ENCODE measurements at regions not wholly inside any gene's neighbourhood (a gene's known extent, or its start where the extent isn't known, plus 50 kb on each side); places are given as distances from the start of the nearest gene placed in this dataset.
"Not testable (repeated sequence)": the region's sequence is repeated elsewhere in the genome, so short reads cannot be mapped to it uniquely, and the experiment has no call there.

GRCh38 chr4:141548791-141549190, 87.6 kb upstream of the IL15 start:
- H3K36me3 Mint-ChIP-seq (ENCODE audit: low read depth), result no peaks in the 10 kb centered on the region
- CTCF ChIA-PET, result no interaction called here
- no peaks in the 10 kb centered on the region for H3K4me1 Mint-ChIP-seq
- no peak for DNase-seq
- no peak overlapping the region for H3K4me3 Mint-ChIP-seq
- no peaks in the 10 kb centered on the region for H3K27me3 Mint-ChIP-seq
- H3K27ac Mint-ChIP-seq, result no peak overlapping the region
- POLR2A ChIA-PET, result no interaction called here
- peaks cover 5% of the 10 kb centered on the region for H3K9me3 Mint-ChIP-seq

GRCh38 chr4:141560056-141560455, 76.3 kb upstream of the IL15 start:
- no peak overlapping the region for H3K4me3 Mint-ChIP-seq
- no peaks in the 10 kb centered on the region for H3K4me1 Mint-ChIP-seq
- H3K9me3 Mint-ChIP-seq, result no peaks in the 10 kb centered on the region
- H3K27ac Mint-ChIP-seq, result no peak overlapping the region
- peaks cover 7% of the 10 kb centered on the region for H3K27me3 Mint-ChIP-seq
- DNase-seq, result no peak
- ChIA-PET CTCF (no interaction called here), POLR2A (no interaction called here)
- H3K36me3 Mint-ChIP-seq (ENCODE audit: low read depth), result no peaks in the 10 kb centered on the region

GRCh38 chr4:141562649-141563048, 73.7 kb upstream of the IL15 start:
- no peak for DNase-seq
- Mint-ChIP-seq H3K27ac (no peak overlapping the region), H3K27me3 (peaks cover 7% of the 10 kb centered on the region), H3K36me3 (ENCODE audit: low read depth) (no peaks in the 10 kb centered on the region), H3K4me3 (no peak overlapping the region), H3K4me1 (no peaks in the 10 kb centered on the region), H3K9me3 (no peaks in the 10 kb centered on the region)
- ChIA-PET POLR2A (no interaction called here), CTCF (no interaction called here)

DNA sequence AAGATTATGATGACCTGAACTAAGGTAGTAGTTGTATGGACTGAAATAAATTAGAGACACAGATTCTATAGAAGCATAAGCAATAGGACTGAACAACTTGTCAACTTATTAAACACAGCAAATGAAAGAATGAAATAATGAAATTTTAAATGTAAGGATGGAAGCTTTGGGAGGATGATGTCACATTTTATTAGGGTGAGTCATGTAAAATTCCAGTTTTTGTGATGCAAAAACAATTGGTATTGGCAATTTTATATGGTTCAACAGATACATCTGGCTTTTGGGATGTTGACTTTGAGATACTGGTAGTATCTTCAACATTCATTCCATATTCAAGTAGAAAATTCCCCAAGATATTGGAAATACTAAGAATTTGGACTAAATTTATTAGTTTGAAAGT, 72.7 kb upstream of the IL15 start:
- Mint-ChIP-seq H3K27me3 (peaks cover 6% of the 10 kb centered on the region), H3K4me1 (no peaks in the 10 kb centered on the region), H3K4me3 (no peak overlapping the region), H3K9me3 (no peaks in the 10 kb centered on the region), H3K36me3 (ENCODE audit: low read depth) (no peaks in the 10 kb centered on the region), H3K27ac (no peak overlapping the region)
- DNase-seq, result no peak
- POLR2A ChIA-PET, result no interaction called here
- CTCF ChIA-PET, result no interaction called here

DNA sequence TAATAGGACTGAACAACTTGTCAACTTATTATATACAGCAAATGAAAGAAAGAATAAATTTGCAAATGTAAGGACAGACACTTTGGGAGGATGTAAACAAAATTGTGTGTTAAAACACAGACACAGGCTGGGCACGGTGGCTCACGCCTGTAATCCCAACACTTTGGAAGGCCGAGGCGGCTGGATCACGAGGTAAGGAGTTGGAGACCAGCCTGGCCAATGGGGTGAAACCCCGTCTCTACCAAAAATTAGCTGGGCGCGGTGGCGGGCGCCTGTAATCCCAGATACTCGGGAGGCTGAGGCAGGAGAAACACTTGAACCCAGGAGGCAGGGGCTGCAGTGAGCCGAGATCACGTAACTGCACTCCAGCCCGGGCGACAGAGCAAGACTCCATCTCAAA, 71.4 kb upstream of the IL15 start:
- H3K27ac Mint-ChIP-seq; H3K27me3 Mint-ChIP-seq; CTCF ChIA-PET; H3K36me3 Mint-ChIP-seq (ENCODE audit: low read depth); H3K9me3 Mint-ChIP-seq; H3K4me3 Mint-ChIP-seq; DNase-seq; POLR2A ChIA-PET; H3K4me1 Mint-ChIP-seq: not testable (repeated sequence)

DNA sequence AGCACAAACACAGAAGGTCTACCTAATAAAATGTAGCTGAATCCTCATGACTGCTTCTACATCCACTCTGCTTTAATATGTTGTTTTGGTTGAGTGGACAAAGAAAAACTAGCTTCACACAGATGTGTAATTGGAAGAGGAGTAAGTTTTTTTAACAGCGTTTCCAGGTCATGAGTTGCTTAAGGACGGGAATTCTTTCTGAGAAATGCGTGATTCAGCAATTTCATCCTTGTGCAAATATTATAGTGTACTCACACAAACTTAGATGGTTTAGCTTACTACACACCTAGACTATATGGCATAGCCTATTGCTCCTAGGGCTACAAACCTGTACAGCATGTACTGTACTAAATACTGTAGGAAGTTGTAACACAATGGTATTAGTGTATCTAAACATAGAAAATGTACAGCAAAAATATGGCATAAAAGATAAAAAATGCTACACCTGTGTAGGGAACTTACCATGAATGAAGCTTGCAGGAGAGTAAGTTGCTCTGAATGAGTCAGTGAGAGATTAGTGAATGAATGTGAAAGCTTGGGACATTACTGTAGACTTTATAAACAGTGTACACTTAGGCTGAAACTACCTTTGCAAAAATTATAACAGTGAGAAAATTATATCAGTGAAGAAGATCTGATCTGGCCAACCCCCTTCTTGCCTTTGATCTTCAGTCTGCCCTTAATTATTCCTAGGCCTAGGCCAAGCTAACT, 70.8 kb upstream of the IL15 start:
- H3K27ac Mint-ChIP-seq, result no peak overlapping the region
- no peaks in the 10 kb centered on the region for H3K4me1 Mint-ChIP-seq
- peaks cover 2% of the 10 kb centered on the region for H3K27me3 Mint-ChIP-seq
- no peak overlapping the region for H3K4me3 Mint-ChIP-seq
- DNase-seq, result no peak
- H3K9me3 Mint-ChIP-seq, result no peaks in the 10 kb centered on the region
- H3K36me3 Mint-ChIP-seq (ENCODE audit: low read depth), result no peaks in the 10 kb centered on the region
- POLR2A ChIA-PET, result no interaction called here
- CTCF ChIA-PET, result no interaction called here

GRCh38 chr4:141567326-141567915, 69.0 kb upstream of the IL15 start:
- Mint-ChIP-seq H3K4me1 (no peaks in the 10 kb centered on the region), H3K36me3 (ENCODE audit: low read depth) (no peaks in the 10 kb centered on the region), H3K27ac (no peak overlapping the region), H3K4me3 (no peak overlapping the region), H3K9me3 (no peaks in the 10 kb centered on the region), H3K27me3 (peaks cover 2% of the 10 kb centered on the region)
- no peak for DNase-seq
- CTCF ChIA-PET, result no interaction called here
- POLR2A ChIA-PET, result no interaction called here

- no peak for DNase-seq
- H3K36me3 Mint-ChIP-seq (ENCODE audit: low read depth), result no peaks in the 10 kb centered on the region
- no peaks in the 10 kb centered on the region for H3K27me3 Mint-ChIP-seq
- ChIA-PET POLR2A (no interaction called here), CTCF (no interaction called here)
- H3K4me3 Mint-ChIP-seq, result no peak overlapping the region
- no peaks in the 10 kb centered on the region for H3K9me3 Mint-ChIP-seq
- no peak overlapping the region for H3K27ac Mint-ChIP-seq
- H3K4me1 Mint-ChIP-seq, result no peaks in the 10 kb centered on the region
These were observed 67.2 kb upstream of the IL15 start for GRCh38 chr4:141569141-141569540.

DNA sequence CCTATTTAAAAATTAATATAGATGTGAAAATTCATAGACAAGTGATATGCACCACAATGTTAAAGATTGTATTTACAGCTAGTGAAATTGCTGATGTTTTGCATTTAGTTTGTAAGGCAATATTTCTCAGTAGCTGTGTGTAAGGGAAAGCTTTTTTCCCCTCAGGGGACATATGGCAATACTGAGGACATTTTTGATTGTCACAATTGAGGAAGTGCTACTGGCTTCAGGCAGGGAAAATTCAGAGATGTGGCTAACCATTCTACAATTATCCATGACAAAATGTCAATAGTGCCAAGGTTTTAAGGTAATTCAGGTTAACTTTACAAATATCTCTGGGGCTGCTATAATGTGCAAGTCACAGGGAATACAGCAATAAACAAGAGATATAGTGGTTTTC, 66.1 kb upstream of the IL15 start:
- no peak for DNase-seq
- no peaks in the 10 kb centered on the region for H3K36me3 Mint-ChIP-seq (ENCODE audit: low read depth)
- H3K4me3 Mint-ChIP-seq, result no peak overlapping the region
- H3K9me3 Mint-ChIP-seq, result no peaks in the 10 kb centered on the region
- ChIA-PET POLR2A (no interaction called here), CTCF (no interaction called here)
- H3K27ac Mint-ChIP-seq, result no peak overlapping the region
- H3K27me3 Mint-ChIP-seq, result no peaks in the 10 kb centered on the region
- H3K4me1 Mint-ChIP-seq, result no peaks in the 10 kb centered on the region

DNA sequence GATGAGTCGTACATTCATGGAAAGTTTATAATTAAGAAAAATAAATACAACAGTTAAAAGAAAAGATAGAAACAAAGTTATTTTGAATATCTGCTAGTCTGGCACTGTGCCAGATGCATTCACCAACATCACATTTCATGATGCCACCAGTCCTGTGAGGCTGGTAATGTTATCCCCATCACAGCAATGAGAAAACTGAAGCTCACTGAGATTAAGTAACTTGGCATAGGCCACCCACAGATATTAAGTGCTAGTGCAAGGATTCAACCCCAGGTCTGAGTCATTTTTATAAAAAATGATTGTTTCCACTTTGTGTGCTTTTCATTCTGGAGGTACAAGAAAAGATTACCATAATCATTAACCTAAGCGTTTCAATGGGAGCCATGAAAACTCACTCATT, 65.0 kb upstream of the IL15 start:
- Mint-ChIP-seq H3K27ac (no peak overlapping the region), H3K9me3 (no peaks in the 10 kb centered on the region), H3K4me1 (no peaks in the 10 kb centered on the region), H3K36me3 (ENCODE audit: low read depth) (no peaks in the 10 kb centered on the region), H3K27me3 (no peaks in the 10 kb centered on the region), H3K4me3 (no peak overlapping the region)
- CTCF ChIA-PET, result no interaction called here
- POLR2A ChIA-PET, result no interaction called here
- DNase-seq, result no peak

DNA sequence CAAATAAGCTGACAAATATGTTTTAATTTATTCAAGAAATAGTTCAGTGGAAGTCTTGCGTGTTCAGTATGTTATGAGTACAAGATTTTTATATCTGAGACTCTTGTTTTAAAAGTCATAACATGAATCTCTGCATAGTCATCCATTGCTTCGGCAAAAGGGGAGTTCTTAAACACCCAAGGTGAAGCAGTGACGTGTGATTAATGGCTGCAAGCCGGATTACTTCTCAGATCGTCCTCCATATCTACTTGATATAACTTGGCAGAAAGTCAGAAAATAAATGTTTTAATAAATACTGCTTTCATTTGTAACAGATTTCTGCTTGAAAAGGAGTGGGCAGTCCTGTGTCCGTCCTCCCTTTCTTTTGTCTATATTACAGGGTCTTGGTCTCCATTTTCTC, 64.6 kb upstream of the IL15 start:
- no peak overlapping the region for H3K27ac Mint-ChIP-seq
- H3K27me3 Mint-ChIP-seq, result no peaks in the 10 kb centered on the region
- H3K9me3 Mint-ChIP-seq, result no peaks in the 10 kb centered on the region
- H3K4me1 Mint-ChIP-seq, result no peaks in the 10 kb centered on the region
- DNase-seq, result no peak
- H3K4me3 Mint-ChIP-seq, result no peak overlapping the region
- H3K36me3 Mint-ChIP-seq (ENCODE audit: low read depth), result no peaks in the 10 kb centered on the region
- CTCF ChIA-PET, result no interaction called here
- POLR2A ChIA-PET, result no interaction called here

DNA sequence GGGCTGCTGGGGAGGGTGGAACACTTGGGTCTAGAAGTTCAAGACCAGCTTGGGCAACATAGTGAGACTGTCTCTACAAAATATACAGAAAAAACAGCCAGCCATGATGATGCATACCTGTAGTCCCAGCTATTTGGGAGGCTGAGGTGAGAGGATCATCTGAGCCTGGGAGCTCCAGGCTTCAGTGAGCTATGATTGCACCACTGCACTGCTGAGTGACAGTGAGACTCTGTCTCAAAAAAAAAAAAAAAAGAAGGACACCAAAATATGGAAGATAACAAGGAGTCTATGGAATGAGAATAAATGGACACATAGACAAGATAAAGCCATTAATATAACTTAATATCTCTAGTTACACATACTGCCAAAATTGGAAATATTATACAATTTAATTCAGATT, 62.7 kb upstream of the IL15 start:
- CTCF ChIA-PET, result no interaction called here
- no peaks in the 10 kb centered on the region for H3K9me3 Mint-ChIP-seq
- H3K4me1 Mint-ChIP-seq, result no peaks in the 10 kb centered on the region

DNA sequence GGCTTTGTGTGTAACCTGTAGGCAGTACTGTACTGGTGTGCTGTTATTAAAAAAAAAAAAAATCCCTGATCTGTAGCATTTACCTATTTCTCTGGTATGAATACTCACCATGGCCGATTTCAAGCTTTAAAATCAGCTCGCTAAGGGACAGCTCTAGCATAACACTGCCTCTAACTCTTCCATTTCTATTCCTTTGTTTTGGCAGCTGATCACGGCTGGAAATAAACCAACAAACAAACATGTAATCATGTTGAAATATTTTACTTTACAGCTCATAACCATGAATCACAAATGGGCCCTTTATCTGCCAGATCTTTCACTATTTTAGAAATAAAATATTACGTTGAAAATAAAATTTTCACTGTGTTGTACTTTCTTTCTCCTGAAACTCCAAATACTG, 60.5 kb upstream of the IL15 start:
- no peak for DNase-seq
- ChIA-PET CTCF (no interaction called here), POLR2A (no interaction called here)
- no peaks in the 10 kb centered on the region for H3K27me3 Mint-ChIP-seq
- no peak overlapping the region for H3K27ac Mint-ChIP-seq
- H3K9me3 Mint-ChIP-seq, result no peaks in the 10 kb centered on the region
- H3K4me3 Mint-ChIP-seq, result no peak overlapping the region
- no peaks in the 10 kb centered on the region for H3K36me3 Mint-ChIP-seq (ENCODE audit: low read depth)
- no peaks in the 10 kb centered on the region for H3K4me1 Mint-ChIP-seq

More for the DNA sequence above, 62.7 kb upstream of the IL15 start:
- no peak overlapping the region for H3K4me3 Mint-ChIP-seq
- no peak for DNase-seq
- no peaks in the 10 kb centered on the region for H3K27me3 Mint-ChIP-seq
- POLR2A ChIA-PET, result no interaction called here
- H3K36me3 Mint-ChIP-seq (ENCODE audit: low read depth), result no peaks in the 10 kb centered on the region
- H3K27ac Mint-ChIP-seq, result no peak overlapping the region

- H3K9me3 Mint-ChIP-seq, result no peaks in the 10 kb centered on the region
- H3K27me3 Mint-ChIP-seq, result peaks cover 2% of the 10 kb centered on the region
- no peaks in the 10 kb centered on the region for H3K4me1 Mint-ChIP-seq
- ChIA-PET CTCF (no interaction called here), POLR2A (no interaction called here)
- no peak for DNase-seq
- no peak overlapping the region for H3K27ac Mint-ChIP-seq
- H3K4me3 Mint-ChIP-seq, result no peak overlapping the region
- no peaks in the 10 kb centered on the region for H3K36me3 Mint-ChIP-seq (ENCODE audit: low read depth)
These were observed 59.7 kb upstream of the IL15 start for GRCh38 chr4:141576585-141577110.
